GM19438 (cell line): ENCODE measurements at regions not wholly inside any gene's neighbourhood (a gene's known extent, or its start where the extent isn't known, plus 50 kb on each side); places are given as distances from the start of the nearest gene placed in this dataset.
"Not testable (repeated sequence)": the region's sequence is repeated elsewhere in the genome, so short reads cannot be mapped to it uniquely, and the experiment has no call there.

ENCODE experiments used
- ATAC-seq: cut with Tn5 transposase; IDR thresholded peaks from one replicate; pipeline ENCODE4 v1.9.1; 2021; ENCODE audit warnings: low read depth; ENCODE audit not compliant: unreplicated experiment

DNA sequence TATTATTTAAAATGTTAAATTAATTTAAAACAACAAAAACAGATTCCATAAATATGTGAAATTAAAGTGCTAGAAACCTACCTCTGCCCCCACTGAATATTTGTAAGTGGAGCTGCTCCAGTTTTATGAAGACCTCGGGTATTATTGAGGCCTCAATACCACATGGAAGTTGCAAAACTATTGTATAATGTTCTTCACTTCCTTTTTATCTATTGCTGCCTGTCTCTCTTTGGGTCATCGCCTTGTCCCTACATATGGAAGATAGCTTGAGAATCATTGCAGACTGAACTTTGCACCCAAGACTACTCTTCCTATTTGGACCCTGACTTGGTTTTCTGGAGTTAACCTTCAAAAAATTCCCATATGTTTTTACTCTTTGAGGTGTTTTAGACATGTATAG is 212.1 kb upstream of the NETO1 start:
- ATAC-seq, result no peak

GRCh38 chr18:73060666-73061288 is 193.0 kb upstream of the NETO1 start:
- ATAC-seq, result no peak

GRCh38 chr18:73059280-73059679 is 191.5 kb upstream of the NETO1 start:
- ATAC-seq, result no peak

DNA sequence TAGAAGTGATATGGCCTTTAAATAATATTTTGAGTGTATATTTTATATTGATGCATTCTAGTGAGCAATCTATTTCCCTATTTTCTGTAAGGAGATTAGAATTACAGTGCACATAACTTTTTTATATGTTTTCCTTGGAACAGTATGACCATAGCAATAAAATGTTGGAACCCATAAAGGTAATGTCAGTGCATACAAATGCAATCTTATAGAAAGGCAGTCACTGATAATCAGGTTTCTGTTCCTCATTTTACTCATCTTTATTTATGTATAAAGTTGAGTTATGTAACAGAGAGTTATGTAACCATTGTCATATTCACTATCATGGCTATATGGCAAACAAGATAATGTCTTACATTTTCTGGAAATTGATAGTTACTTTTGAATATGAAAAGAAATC is 179.9 kb upstream of the NETO1 start:
- no peak for ATAC-seq

GRCh38 chr18:73045037-73045436 is 177.2 kb upstream of the NETO1 start:
- no peak for ATAC-seq

DNA sequence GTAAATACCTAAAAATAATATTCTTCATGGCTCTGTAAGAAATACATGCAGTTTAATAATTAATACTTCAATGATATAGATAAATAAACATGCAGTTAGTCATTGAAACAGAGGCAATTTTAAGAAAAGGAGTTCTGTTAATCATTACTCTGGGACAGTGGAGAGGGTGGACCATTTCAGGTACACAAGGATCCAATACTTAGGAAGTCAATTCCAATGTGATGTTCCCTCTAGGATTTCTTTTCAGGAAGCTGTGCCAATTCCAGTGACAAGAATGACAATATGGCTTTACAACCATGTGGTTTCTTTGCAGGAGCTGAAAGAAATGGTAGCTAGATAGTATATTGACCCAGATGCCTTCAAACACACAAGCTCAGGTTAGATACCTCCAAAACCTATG is 175.8 kb upstream of the NETO1 start:
- ATAC-seq, result no peak

- no peak for ATAC-seq
These were observed 175.4 kb upstream of the NETO1 start for GRCh38 chr18:73043211-73043610.

DNA sequence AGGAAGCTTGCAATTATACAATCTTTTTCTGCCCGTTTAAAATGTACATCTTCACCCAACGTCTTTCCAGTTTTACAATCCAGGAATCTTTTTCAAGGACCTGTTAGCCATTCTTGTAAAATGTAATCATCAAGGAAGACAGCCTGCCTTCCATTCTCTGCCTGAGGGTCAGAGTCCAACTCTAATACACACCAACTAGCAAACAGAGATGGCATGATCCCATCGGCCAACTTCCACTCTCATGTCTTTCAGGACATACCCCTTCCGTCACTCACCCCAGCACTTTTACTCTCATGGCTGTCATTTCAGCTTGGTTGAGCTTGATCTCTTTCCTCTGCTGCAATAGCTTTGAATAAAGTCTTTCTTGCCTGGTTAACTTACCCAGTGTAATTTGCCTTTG is 172.5 kb upstream of the NETO1 start:
- no peak for ATAC-seq

DNA sequence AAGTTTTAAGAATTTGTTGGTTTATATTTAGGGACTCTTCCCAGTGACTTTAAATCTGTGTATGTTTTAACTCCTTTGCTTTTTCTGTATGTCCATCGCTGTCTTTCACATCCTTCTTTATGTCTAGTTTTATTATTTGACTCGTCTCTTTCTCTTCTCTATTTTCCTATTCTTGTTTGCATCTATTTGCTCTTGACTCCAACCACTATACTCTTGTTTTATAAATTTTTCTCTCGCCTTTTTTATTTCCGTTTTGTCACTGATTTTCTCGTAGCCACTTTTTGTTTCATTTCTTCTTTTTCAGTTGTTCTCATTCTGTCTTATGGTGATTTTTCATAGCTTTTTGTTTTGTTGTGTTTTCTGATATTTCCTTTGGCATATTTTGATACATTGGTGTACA is 170.5 kb upstream of the NETO1 start:
- ATAC-seq, result no peak

GRCh38 chr18:73023975-73024374 is 156.2 kb upstream of the NETO1 start:
- no peak for ATAC-seq

DNA sequence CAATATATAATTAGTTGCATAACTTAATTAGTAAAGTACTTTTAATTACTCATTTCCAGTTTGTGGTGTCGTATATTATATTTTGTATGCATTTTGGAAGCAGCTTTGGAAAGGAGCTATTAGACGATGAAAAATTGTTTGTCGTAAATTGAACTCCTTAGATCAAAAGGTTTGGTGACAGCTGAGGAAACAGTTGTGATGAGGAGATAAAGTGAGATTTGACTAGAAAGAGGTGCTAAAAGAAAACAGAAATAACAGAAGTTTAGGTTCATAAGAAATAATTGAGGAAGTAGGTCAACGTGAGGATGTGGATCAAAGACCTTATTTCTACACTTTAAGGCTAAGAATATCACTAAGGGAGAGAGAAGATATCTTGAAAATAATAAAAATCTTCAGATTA is 141.9 kb upstream of the NETO1 start:
- no peak for ATAC-seq

DNA sequence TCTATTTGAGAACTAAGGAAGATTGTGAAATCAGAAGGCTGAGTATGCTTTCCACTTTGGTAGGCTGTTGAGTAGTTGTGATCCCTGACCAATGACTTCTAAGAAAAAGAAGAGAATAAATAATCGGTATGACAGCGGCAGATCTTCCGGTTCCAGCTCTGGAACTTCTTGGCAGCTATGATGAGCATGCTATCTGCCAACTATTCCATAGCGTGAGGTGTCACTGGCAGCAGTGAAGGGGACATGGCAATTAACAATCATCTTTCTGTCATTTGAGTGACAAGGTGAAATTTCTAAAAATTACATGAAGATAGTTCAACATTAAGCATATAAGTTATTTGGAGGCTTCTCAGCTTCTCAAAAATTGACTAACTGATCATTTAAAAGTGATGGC is 140.1 kb upstream of the NETO1 start:
- no peak for ATAC-seq

- ATAC-seq, result no peak
These were observed 139.6 kb upstream of the NETO1 start for GRCh38 chr18:73007195-73007914.

GRCh38 chr18:73006331-73006730 is 138.5 kb upstream of the NETO1 start:
- no peak for ATAC-seq

DNA sequence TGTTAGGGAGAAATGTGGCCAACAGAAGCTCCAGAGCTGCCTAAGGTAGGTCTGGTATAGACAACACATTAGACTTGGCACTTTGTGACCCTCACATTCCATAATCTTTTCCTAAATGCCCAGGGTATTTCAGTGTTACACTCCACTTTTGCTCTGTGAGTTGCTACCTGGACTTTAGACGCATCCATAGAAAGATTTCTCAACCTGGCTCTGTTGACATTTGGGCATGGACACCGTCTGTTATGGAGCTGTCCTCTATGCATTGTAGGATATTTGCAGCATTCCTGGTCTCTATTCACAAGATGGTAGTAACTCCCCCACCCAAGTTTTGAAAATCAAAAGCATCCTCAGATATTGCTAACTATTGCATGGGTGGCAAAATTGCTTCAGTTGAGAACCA is 136.5 kb upstream of the NETO1 start:
- no peak for ATAC-seq

GRCh38 chr18:72999971-73000607 is 132.3 kb upstream of the NETO1 start:
- ATAC-seq, result no peak

GRCh38 chr18:72995558-72995957 is 127.8 kb upstream of the NETO1 start:
- no peak for ATAC-seq

DNA sequence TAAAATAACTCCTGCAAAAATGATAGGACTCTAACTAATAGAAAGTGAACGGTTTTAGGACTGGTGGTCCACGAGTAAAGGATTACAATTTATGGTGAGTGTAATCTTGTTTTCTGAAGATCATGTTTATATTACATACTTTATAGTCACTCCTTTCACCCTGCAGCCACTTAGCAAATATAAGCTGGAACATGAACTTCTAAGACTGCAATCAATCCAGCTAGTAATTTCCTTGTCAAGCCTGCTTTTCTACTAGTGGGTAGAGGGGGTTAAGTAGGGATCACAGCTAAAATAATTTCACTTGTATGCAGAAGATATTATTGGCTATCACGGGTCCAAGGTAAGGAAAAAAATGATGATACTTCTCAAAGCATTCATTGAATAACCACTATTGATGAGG is 125.5 kb upstream of the NETO1 start:
- ATAC-seq, result no peak

DNA sequence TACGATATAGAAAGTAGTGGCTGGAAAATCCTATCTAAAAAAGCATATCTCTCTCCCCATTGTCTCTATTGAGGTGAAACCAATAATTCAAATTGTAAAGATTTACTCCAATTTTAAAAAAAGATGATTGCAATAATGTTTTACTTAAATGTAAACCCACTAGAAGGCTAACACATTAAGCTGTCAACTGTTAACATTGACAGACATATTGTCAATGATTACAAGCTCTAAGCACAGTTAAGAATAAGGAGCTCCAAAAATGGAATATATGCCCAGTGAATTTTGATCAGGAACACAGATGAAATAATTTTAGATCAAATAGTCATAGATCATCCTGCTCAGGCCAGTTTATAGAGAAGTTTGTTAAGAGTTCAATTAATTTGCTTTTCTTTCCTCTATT is 123.6 kb upstream of the NETO1 start:
- no peak for ATAC-seq

GRCh38 chr18:72987570-72987969 is 119.8 kb upstream of the NETO1 start:
- ATAC-seq, result not testable (repeated sequence)

DNA sequence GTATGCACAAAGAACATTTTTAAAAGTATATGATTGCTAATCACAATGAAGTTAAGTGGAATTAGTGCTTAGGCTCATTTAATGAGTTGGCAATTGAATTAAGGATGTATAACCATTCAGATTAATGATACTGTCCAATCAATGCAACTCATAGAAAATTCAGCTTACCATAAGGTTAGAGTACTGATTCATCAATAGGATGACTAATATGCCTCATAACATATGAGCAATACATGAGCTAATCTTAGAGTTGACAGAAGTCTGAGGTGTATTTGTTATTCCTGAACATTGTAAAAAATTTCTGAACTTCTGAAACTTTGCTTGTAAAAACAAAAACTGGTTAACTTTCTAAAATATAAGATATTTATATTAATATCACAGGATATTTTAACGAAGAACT is 118.3 kb upstream of the NETO1 start:
- no peak for ATAC-seq

- no peak for ATAC-seq
These were observed 117.9 kb upstream of the NETO1 start for GRCh38 chr18:72985686-72986085.
